ENCODE measurements at regions not wholly inside any gene's neighbourhood (a gene's known extent, or its start where the extent isn't known, plus 50 kb on each side); places are given as distances from the start of the nearest gene placed in this dataset.

DNA sequence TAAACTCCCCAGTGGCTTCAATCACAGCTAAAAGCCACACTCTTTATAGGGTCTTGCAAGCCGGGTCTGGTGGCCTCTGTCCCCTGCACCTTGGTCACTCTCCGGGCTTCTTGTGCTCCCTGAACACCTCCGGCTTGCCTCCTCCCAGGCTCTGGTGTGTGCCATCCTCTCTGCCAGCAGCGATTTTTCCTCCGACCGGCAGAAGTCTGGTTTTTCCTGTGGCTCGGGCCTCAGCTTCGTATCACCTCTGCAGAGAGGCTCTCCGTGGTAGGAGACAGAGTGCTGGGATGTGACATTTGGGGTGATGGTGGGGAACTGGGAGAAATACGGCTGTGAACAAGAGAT is 58.8 kb upstream of the HPCAL1 start:
- in situ Hi-C loops (cut with HindIII; ENCODE audit: low pct_ligation_motif_present, low pct_unique_long_range_greater_than_20kb, low sequenced_read_pairs), result no loop called here
- DNase-seq, result no peak

- DNase-seq, result no peak
- in situ Hi-C loops (cut with HindIII; ENCODE audit: low pct_ligation_motif_present, low pct_unique_long_range_greater_than_20kb, low sequenced_read_pairs), result no loop called here
These were observed 57.7 kb upstream of the HPCAL1 start for GRCh38 chr2:10245021-10245420.

DNA sequence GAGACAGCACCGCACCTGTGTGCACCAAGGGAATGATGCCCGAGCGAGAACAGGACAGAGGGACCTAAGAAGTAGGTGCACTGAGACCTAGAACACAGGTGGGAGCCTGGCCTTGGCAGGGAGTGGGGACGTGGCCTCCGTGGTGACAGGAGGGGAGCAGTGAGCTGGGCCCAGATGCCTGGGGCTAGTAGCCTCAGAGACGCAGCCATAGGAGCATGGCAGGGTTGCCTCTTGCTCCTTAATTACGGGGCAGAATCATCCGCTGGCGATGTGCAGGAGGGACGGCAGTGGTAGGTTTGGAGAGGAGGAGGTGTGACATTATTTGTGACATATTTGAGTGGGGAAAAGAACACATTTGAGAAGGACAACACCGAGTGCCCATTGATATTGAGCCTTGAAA is 57.0 kb upstream of the HPCAL1 start:
- no peak for DNase-seq
- in situ Hi-C loops (cut with HindIII; ENCODE audit: low pct_ligation_motif_present, low pct_unique_long_range_greater_than_20kb, low sequenced_read_pairs), result no loop called here

GRCh38 chr2:10246370-10246769 is 56.3 kb upstream of the HPCAL1 start:
- no peak for DNase-seq
- in situ Hi-C loops (cut with HindIII; ENCODE audit: low pct_ligation_motif_present, low pct_unique_long_range_greater_than_20kb, low sequenced_read_pairs), result no loop called here

DNA sequence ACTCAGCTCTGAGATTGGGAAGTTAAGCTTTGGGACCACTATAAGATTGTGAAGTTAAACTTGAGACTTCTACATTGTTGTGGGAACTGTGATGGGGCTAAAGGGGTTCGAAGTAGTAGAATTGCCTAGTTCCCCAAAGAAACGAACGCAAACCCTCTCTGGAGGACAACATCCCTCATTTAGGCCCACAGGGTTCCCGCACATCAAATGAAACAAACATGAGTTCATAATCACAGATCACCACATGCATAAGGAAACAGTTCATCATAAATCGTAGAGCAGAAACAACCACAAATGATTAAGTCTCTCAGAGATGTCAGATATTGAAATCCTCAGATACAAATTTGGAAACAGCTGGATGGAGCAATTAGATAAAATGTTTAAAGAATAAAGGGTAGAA is 55.9 kb upstream of the HPCAL1 start:
- in situ Hi-C loops (cut with HindIII; ENCODE audit: low pct_ligation_motif_present, low pct_unique_long_range_greater_than_20kb, low sequenced_read_pairs), result no loop called here
- no peak for DNase-seq

DNA sequence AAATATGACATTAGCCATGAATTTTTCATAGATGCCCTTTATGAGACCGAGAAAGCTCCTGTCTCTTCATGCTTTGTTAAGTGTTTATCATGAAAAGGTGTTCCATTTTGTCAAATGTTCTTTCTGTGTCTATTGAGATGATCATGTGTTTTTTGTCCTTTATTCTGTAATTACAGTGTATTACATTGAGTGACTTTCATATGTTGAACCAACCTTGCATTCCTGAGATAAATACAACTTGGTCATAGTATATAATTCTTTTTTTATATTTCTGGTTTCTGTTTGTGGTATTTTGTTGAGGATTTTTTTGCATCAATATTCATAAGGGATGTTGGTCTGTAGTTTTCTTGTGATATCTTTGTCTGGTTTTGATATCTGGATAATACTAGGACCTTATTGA is 52.9 kb upstream of the HPCAL1 start:
- in situ Hi-C loops (cut with HindIII; ENCODE audit: low pct_ligation_motif_present, low pct_unique_long_range_greater_than_20kb, low sequenced_read_pairs), result loop anchor here (25.0 kb wide), 1 partner anchor 163 kb away; no protein-coding TSS in a partner anchor
- DNase-seq, result no peak

DNA sequence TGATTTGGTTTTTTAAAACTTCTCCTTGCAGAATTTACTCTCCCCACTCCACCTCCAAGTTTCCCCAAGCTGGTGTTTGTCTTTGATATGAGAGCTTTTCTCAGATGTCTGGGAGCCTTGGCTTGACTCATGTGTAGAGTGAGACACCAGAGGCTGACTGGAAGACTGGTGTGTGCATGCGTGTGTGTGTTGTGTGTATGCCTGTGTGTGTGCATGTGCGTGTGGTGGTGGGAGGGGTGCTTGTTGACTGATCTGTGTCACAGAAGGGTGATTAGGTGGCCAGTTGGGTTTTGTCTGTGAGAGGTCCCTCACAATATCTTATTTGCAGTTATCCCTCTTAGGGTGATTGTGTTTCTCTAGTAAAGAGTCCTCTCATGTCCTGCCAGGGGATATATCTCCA is 50.5 kb upstream of the HPCAL1 start:
- in situ Hi-C loops (cut with HindIII; ENCODE audit: low pct_ligation_motif_present, low pct_unique_long_range_greater_than_20kb, low sequenced_read_pairs), result loop anchor here (25.0 kb wide), 1 partner anchor 160 kb away; no protein-coding TSS in a partner anchor
- no peak for DNase-seq

GRCh38 chr2:10252661-10253060 is 50.0 kb upstream of the HPCAL1 start:
- in situ Hi-C loops (cut with HindIII; ENCODE audit: low pct_ligation_motif_present, low pct_unique_long_range_greater_than_20kb, low sequenced_read_pairs), result loop anchor here (25.0 kb wide), 1 partner anchor 160 kb away; no protein-coding TSS in a partner anchor
- DNase-seq, result no peak

All from ACHN (cell line).